ENCODE measurements at regions not wholly inside any gene's neighbourhood (a gene's known extent, or its start where the extent isn't known, plus 50 kb on each side); places are given as distances from the start of the nearest gene placed in this dataset.

DNA sequence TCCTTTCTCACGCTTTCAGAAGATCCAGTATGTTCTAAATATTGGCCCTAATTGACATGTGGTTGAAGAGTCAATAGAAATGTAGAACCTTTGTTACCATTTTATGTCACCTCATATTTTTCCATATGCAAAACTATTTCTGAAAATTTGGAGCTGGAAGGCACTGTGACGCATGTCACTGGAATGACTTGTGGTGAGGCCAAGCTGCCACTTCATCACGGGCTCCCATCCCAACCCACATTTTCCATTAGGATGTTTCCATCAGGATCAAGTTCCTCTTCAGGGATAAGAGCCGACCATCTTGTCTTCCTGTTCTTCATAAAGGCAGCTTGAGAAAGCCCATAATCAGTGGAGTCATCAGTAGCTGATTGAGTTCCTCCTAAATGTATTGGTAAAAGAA lies 1241.7 kb downstream of the GATA3 start:
- no peak for DNase-seq (ENCODE audit: low read depth)
- H3K4me3 ChIP-seq (ENCODE audit: low read depth, low read length): no peak overlapping the region
- TF ChIP-seq, protein P1, sequence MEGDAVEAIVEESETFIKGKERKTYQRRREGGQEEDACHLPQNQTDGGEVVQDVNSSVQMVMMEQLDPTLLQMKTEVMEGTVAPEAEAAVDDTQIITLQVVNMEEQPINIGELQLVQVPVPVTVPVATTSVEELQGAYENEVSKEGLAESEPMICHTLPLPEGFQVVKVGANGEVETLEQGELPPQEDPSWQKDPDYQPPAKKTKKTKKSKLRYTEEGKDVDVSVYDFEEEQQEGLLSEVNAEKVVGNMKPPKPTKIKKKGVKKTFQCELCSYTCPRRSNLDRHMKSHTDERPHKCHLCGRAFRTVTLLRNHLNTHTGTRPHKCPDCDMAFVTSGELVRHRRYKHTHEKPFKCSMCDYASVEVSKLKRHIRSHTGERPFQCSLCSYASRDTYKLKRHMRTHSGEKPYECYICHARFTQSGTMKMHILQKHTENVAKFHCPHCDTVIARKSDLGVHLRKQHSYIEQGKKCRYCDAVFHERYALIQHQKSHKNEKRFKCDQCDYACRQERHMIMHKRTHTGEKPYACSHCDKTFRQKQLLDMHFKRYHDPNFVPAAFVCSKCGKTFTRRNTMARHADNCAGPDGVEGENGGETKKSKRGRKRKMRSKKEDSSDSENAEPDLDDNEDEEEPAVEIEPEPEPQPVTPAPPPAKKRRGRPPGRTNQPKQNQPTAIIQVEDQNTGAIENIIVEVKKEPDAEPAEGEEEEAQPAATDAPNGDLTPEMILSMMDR (IDR thresholded peaks at IDR 0.05; ENCODE audit: low read depth, low read length, missing control alignments): no peak

DNA sequence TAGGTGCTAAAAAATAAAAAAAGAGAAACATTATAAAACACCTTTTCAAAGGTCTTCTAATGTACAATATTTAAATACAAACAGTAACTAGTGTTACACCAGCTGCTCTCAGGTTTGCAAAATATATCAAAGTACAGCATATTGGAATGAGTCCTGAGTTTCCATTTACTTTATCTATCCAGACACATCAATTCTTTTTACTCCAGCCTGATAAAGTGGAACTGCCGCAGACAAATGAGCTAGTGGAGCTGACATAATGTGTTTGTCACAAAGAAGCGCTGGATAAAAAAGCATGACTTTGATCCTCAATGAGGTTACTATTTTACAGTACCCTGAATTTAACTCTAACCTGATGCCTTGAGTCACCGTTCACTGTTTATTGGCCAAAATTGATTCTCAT lies 1243.1 kb downstream of the GATA3 start:
- TF ChIP-seq, protein P1 (IDR thresholded peaks at IDR 0.05; ENCODE audit: low read depth, low read length, missing control alignments): no peak
- DNase-seq (ENCODE audit: low read depth): no peak
- no peak overlapping the region for H3K4me3 ChIP-seq (ENCODE audit: low read depth, low read length)

DNA sequence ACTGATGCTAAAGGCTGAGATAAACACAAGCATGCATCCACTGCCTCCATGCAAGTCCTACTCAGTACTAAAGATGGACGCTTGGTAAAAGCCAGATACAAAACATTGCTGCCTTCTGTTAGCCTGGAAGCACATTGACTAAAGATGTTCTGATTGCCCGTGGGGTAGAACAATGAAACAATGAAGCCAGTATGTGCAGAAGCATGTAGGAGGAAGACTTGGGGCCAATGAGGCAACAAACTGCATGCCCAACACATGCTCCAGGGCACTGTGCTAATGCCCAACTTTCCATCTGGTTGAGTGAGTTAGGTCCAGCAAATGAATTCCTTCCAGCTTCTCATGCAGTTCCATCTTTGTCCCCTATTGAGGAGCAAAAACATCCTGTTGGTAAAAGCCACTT lies 1245.5 kb downstream of the GATA3 start:
- DNase-seq (ENCODE audit: low read depth): no peak
- H3K4me3 ChIP-seq (ENCODE audit: low read depth, low read length): no peak overlapping the region
- TF ChIP-seq, protein P1 (IDR thresholded peaks at IDR 0.05; ENCODE audit: low read depth, low read length, missing control alignments): no peak

DNA sequence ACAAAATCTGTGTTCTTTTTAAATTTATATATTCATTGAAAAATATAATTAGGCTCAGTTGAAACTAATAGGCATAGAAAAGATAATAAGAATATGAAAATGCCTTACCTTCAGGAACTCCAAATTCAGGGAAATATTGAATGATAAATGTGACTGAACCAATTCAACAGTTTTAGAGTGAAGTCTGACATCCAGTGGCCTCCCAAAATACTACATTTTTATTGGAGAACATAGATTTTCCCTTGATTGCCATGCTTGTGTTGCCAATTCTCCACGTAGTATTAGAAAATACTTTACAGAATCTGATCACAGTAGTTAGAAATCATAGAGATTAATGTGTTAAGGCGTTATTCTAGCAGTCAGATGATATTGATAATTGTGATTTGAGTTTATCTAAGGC lies 1246.7 kb downstream of the GATA3 start:
- TF ChIP-seq, protein P1 (IDR thresholded peaks at IDR 0.05; ENCODE audit: low read depth, low read length, missing control alignments): peak; percentile 4
- DNase-seq (ENCODE audit: low read depth): no peak
- no peak overlapping the region for H3K4me3 ChIP-seq (ENCODE audit: low read depth, low read length)

DNA sequence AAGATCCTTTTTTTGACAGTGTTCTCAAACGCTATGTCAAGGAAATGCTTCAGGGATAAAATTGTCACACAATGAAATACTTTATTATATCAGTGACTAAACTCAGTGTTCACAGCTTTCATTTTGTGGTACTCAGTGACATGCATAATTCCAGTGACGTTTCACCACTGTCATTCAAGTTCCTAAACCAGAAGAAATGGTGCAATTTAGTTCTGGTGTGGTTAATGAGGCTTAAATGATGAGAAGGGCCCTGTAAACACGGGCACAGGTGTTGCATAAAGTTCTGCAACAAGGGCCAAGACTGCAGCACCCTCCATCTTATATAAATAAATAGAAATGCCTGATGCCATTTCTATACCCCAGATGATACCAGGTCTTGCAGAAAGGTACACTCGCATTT lies 1247.1 kb downstream of the GATA3 start:
- TF ChIP-seq, protein P1 (IDR thresholded peaks at IDR 0.05; ENCODE audit: low read depth, low read length, missing control alignments): no peak
- DNase-seq (ENCODE audit: low read depth): no peak

DNA sequence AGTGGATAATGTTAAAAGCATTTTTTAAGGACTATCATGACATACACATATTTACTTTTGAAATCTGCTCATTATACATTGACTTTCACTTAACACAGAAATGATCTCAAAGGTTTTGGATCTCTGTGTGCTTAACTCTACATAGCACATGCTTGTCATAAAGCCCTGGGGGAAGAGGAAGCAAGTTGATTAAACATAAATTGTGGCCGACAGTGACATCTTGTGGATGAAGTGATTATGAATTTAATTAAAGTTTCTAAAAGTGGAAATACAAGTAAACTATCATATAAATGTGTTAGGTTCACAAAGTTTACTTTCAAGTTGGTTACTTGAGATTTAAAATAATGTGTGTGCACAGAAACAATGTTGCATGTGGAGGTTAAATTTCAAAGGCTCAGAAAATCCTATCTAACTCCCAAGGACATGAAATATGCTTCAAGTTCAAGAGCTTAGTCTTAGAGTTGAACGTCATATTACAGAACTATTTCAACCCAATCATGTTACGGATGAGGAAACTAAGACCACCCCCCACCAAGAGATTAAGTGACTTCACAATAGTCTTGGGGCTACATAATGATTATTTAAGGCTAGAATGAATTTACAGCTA lies 1247.8 kb downstream of the GATA3 start:
- no peak overlapping the region for H3K4me3 ChIP-seq (ENCODE audit: low read depth, low read length)
- DNase-seq (ENCODE audit: low read depth): peak; percentile 7
- TF ChIP-seq, protein P1 (IDR thresholded peaks at IDR 0.05; ENCODE audit: low read depth, low read length, missing control alignments): no peak

More for the DNA sequence above, 1247.1 kb downstream of the GATA3 start:
- no peak overlapping the region for H3K4me3 ChIP-seq (ENCODE audit: low read depth, low read length)

DNA sequence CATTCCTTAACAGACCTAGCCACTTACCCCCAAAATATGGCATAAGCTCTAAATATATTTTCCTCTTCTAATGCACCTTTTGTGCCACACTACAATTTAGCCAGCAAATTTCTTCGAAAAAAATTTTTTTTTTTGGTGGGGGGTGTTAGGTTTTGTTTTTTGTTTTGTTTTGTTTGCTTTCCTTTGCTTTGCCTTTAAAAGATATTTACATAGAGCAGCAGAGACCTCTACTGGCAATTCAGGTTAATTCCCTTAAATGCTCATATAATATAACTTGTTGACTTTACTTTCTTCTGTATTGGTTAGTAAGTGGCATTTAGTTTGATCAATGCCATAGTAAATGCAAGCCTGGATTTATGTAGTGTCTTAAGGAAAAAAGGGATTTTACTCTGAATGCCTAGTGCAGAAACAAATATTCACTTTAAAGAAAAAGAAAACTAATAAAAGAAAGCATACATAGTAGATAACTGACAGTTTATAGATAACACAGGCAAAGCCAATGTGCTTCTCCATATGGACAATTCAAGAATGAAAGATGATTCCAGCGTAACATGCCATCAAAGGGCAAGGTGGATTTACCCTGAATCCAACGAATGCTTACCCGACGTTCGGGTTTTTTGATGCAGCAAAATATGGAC lies 1250.6 kb downstream of the GATA3 start:
- TF ChIP-seq, protein P1 (IDR thresholded peaks at IDR 0.05; ENCODE audit: low read depth, low read length, missing control alignments): peak; percentile 38
- H3K4me3 ChIP-seq (ENCODE audit: low read depth, low read length): no peak overlapping the region
- DNase-seq (ENCODE audit: low read depth): no peak
